Neuronal stem cell (in vitro differentiated cells): ENCODE measurements at regions not wholly inside any gene's neighbourhood (a gene's known extent, or its start where the extent isn't known, plus 50 kb on each side); places are given as distances from the start of the nearest gene placed in this dataset. TPM values are rescaled to one million over a fixed set of nuclear protein-coding genes. Genes with fewer than 3 reads are reported as not detected.

ENCODE experiments used
- DNase-seq: peaks from one replicate; pipeline ENCODE4 v3.0.0-alpha.2; 2013; ENCODE audit warnings: low spot score
- H2AFZ ChIP-seq: one replicate; pipeline ENCODE4 v1.6.1; 2013; ENCODE audit warnings: mild to moderate bottlenecking, low read length, inconsistent platforms
- H2AK5ac ChIP-seq: 2 replicates; pipeline ENCODE4 v1.6.1; 2013; ENCODE audit warnings: low read depth, mild to moderate bottlenecking, inconsistent platforms, low read length, moderate library complexity, mixed read lengths
- H2BK120ac ChIP-seq: 2 replicates; pipeline ENCODE4 v1.6.1; 2013; ENCODE audit warnings: low read depth, mild to moderate bottlenecking, inconsistent platforms, low read length, moderate library complexity, mixed read lengths
- H2BK12ac ChIP-seq: one replicate; pipeline ENCODE4 v1.6.1; 2013; ENCODE audit warnings: low read length, inconsistent platforms
- H2BK15ac ChIP-seq: 2 replicates; pipeline ENCODE4 v1.6.1; 2013; ENCODE audit warnings: mild to moderate bottlenecking, low read length, inconsistent platforms, mixed read lengths
- H2BK5ac ChIP-seq: one replicate; pipeline ENCODE4 v1.6.1; 2013; ENCODE audit warnings: inconsistent platforms, mild to moderate bottlenecking, low read length, moderate library complexity
- H3K14ac ChIP-seq: one replicate; pipeline ENCODE4 v1.6.1; 2013; ENCODE audit warnings: low read length, inconsistent platforms
- H3K18ac ChIP-seq: 2 replicates; pipeline ENCODE4 v1.6.1; 2013; ENCODE audit warnings: low read length, inconsistent platforms
- H3K23ac ChIP-seq: 2 replicates; pipeline ENCODE4 v1.6.1; 2013; ENCODE audit warnings: low read depth, mild to moderate bottlenecking, mixed read lengths, low read length, inconsistent platforms; ENCODE audit not compliant: poor library complexity
- H3K27ac ChIP-seq: replicated peaks from 3 replicates; pipeline ENCODE4 v1.5.1; 2013; ENCODE audit warnings: low read length, inconsistent platforms
- H3K27me3 ChIP-seq, 3 experiments: 2 replicates each; pipeline ENCODE4 v1.6.1; 2013; ENCODE audit warnings: low read length in 3 of 3, mild to moderate bottlenecking in 2 of 3, inconsistent platforms in 1 of 3, low read depth in 1 of 3, mixed read lengths in 1 of 3, moderate library complexity in 1 of 3; ENCODE audit not compliant: control insufficient read depth in 3 of 3, insufficient read depth in 3 of 3
- H3K36me3 ChIP-seq, 2 donors: replicated peaks in 1 of 2; 2 replicates each; pipeline ENCODE4 v1.6.1; 2013; ENCODE audit warnings: low read length in 2 of 2; ENCODE audit not compliant: control insufficient read depth in 2 of 2, insufficient read depth in 2 of 2
- H3K4ac ChIP-seq: 2 replicates; pipeline ENCODE4 v1.6.1; 2013; ENCODE audit warnings: inconsistent platforms, mild to moderate bottlenecking, low read length, moderate library complexity
- H3K4me1 ChIP-seq, 2 donors: 1 replicate in 1 of 2; 2 replicates in 1 of 2; pipeline ENCODE4 v1.6.1; 2013; ENCODE audit warnings: low read length in 2 of 2, low read depth in 1 of 2; ENCODE audit not compliant: control insufficient read depth in 2 of 2, insufficient read depth in 1 of 2
- H3K4me2 ChIP-seq: one replicate; pipeline ENCODE4 v1.6.1; 2013; ENCODE audit warnings: mild to moderate bottlenecking, low read length, inconsistent platforms; ENCODE audit not compliant: insufficient read depth, poor library complexity, severe bottlenecking
- H3K4me3 ChIP-seq, 2 donors: 2 replicates each; pipeline ENCODE4 v1.5.1; 2013; ENCODE audit warnings: low read length in 2 of 2, mild to moderate bottlenecking in 2 of 2, inconsistent platforms in 1 of 2, moderate library complexity in 1 of 2
- H3K79me1 ChIP-seq: one replicate; pipeline ENCODE4 v1.6.1; 2013; ENCODE audit warnings: low read depth, mild to moderate bottlenecking, inconsistent platforms, low read length, moderate library complexity
- H3K9ac ChIP-seq: one replicate; pipeline ENCODE4 v1.6.1; 2013; ENCODE audit warnings: mild to moderate bottlenecking, low read depth, low read length, inconsistent platforms; ENCODE audit not compliant: poor library complexity
- H3K9me3 ChIP-seq, 2 donors: replicated peaks in 1 of 2; 2 replicates each; pipeline versions ENCODE3 to v1.6.1; 2013; ENCODE audit warnings: low read length in 2 of 2, mild to moderate bottlenecking in 2 of 2, inconsistent platforms in 1 of 2, low read depth in 1 of 2, mixed read lengths in 1 of 2, moderate library complexity in 1 of 2; ENCODE audit not compliant: control insufficient read depth in 2 of 2, insufficient read depth in 1 of 2
- H4K8ac ChIP-seq: one replicate; pipeline ENCODE4 v1.6.1; 2013; ENCODE audit warnings: low read depth, mild to moderate bottlenecking, inconsistent platforms, low read length, moderate library complexity
- H4K91ac ChIP-seq: one replicate; pipeline ENCODE4 v1.6.1; 2013; ENCODE audit warnings: low read length, low read depth, mild to moderate bottlenecking, inconsistent platforms; ENCODE audit not compliant: poor library complexity
- WGBS, 2 donors: extraction: QIAGEN DNeasy Blood & Tissue Kit; methylation state at CpG; one replicate each; pipeline ENCODE4 v1.1.7; 2013; ENCODE audit warnings: missing lambda C conversion rate in 2 of 2, mixed read lengths in 1 of 2; ENCODE audit not compliant: insufficient read length in 2 of 2, insufficient replicate concordance in 1 of 2; ENCODE audit errors: extremely low coverage in 2 of 2; 5-methylcytosine and 5-hydroxymethylcytosine counted together
- small RNA-seq: library from polyadenylated mRNA; stranded (forward); fragments of <200 nt; extraction: miRNeasy Mini kit (QIAGEN cat#:217004); gene quantifications from one replicate; pipeline ENCODE3, GENCODE V24; 2013; ENCODE audit not compliant: insufficient read depth

DNA sequence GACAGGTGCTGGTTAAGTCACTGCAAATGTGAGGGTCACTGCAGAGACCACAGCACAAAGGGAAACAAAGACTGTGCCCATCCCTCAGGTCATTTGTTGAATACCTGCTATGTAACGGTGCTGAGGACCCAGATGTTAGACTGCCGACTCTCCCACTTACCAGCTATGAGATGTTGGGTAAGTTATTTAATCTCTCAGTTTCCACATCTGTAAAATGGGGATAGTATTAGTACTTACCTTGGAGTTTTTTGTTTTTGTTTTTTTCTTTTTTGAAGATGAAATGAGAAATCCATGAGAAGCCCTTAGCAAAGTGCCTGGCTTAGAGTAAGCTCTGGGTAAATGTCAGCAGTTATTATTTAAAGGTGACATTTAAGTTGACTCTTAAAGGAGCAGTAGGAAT, 50.5 kb upstream of the PMFBP1 start:
- Histone ChIP-seq H4K8ac (no peak overlapping the region), H3K9me3 (no peaks in the 10 kb centered on the region), H2BK12ac (no peak overlapping the region), H3K4me1 (peaks cover 0 to 3% of the 10 kb centered on the region in 2 donors), H2BK15ac (no peak overlapping the region), H3K27ac (no peak overlapping the region), H3K4me2 (no peak overlapping the region), H3K4me3 (no peak overlapping the region), H3K9ac (no peak overlapping the region), H2BK5ac (no peak overlapping the region), H3K14ac (no peak overlapping the region), H3K79me1 (no peaks in the 10 kb centered on the region), H3K18ac (no peak overlapping the region), H4K91ac (no peak overlapping the region), H3K36me3 (no peaks in the 10 kb centered on the region), H3K4ac (no peak overlapping the region), H3K23ac (no peak overlapping the region), H2AK5ac (no peak overlapping the region), H2BK120ac (no peak overlapping the region), H2AFZ (no peak overlapping the region), H3K27me3 (no peaks in the 10 kb centered on the region)
- no peak for DNase-seq
- no CpG with 5 or more reads among the region's 2 CpGs for WGBS, 2 donors

Small RNA genes lying in the stretch of these regions (small RNA-seq; reads per million reads assigned to genes)
- gene RF00026 (not detected), gene RNU7-90P (not detected)
